ENCODE measurements at regions not wholly inside any gene's neighbourhood (a gene's known extent, or its start where the extent isn't known, plus 50 kb on each side); places are given as distances from the start of the nearest gene placed in this dataset.
A peak's percentile ranks its signal among the peaks of the same experiment; 100 is the strongest.

DNA sequence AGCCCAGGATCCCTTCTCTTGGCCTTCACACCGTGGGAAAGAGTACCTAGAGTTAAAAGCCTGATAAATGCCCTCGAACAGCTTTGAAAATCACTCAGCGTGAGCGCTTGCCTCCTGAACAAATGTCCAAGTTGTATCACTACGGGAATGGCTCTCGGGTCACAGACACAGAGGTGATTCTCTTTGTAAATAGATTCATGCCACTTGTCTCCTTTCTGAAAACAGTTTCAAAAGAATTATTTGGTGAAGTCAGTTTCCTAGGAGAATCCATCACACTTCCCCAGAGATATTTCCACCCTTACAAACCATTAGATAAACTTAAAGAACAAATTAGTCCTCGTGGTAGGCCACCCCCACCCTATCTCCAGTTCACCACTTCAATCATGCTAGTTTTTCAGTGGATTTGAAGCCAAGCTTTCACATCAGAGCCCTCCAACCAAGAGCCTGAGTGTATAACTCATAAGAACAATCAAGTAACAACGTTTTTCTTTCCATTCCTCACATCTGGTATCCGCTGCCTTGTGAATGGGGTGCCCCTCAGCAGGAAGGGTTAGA lies 132.9 kb downstream of the SLC30A10 start (continued):
- TF ChIP-seq SMC3 (IDR thresholded peaks at IDR 0.05; ENCODE audit: borderline replicate concordance, low read length) (no peak), KDM1A (IDR thresholded peaks at IDR 0.05; ENCODE audit: borderline replicate concordance) (no peak), ZBTB4 (CRISPR knock-in tag; IDR thresholded peaks at IDR 0.05) (no peak), CHD1 (IDR thresholded peaks at IDR 0.05; ENCODE audit: low read depth, low read length) (no peak)

DNA sequence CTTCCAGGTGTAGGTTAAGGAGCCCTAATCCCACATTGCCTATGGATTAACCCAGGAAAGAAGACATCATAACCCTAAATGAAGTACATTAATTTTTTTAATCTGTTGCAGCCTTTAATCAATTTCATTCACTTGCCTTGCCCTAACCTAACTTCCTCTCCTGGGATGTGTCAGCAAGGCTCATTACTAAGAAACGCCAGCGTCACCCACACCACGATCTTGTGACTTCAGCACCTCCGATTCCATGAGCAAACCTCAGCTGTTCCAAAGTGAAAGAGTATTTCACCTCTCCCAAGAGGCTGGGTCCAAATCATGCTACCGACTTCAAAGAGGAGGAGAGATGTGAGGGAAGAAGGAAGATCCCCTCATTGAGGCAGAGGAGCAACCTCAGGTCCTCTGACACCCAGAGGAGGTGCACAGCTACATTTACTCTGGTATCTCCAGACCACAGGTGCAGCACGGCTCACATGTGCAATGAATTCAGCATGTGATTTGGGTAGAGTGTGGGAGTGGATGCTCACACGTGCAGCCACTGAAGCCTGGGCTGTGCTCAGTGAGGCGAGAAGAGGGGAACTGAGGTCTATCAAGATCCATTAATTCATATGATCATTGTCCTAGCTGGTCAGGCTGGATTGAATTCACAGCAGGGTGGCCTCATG lies 134.1 kb downstream of the SLC30A10 start:
- Histone ChIP-seq H3K27me3 (replicated peaks in 1 of 2; ENCODE audit: control insufficient read depth in 2 of 2, insufficient read depth in 2 of 2, low read length in 1 of 2) (no peaks in the 10 kb centered on the region), H3K4me2 (ENCODE audit: control insufficient read depth, insufficient read depth) (0 out of 2 replicates have a peak overlapping the region, but pooled peaks have one; percentile 14), H3K36me3 (ENCODE audit: control insufficient read depth in 2 of 2, insufficient read depth in 2 of 2, low read length in 1 of 2) (no peaks in the 10 kb centered on the region), H2AFZ (ENCODE audit: control insufficient read depth, low read depth, low read length) (0 out of 2 replicates have a peak overlapping the region, but pooled peaks have one; percentile 17), H3K27ac (ENCODE audit: control insufficient read depth, insufficient read depth) (no peak overlapping the region), H3K79me2 (ENCODE audit: control insufficient read depth, insufficient read depth, low read length) (no peaks in the 10 kb centered on the region), H3K9me3 (replicated peaks; ENCODE audit: control insufficient read depth, insufficient read depth, low read length) (no peaks in the 10 kb centered on the region), H3K4me3 (no peak overlapping the region), H4K20me1 (ENCODE audit: control insufficient read depth, insufficient read depth) (no peaks in the 10 kb centered on the region), H3K9ac (ENCODE audit: control insufficient read depth, insufficient read depth, low read length) (no peak overlapping the region), H3K4me1 (ENCODE audit: control insufficient read depth, insufficient read depth, low read length) (peaks cover 3% of the 10 kb centered on the region; the same call in 1 of the 2 replicates)
- BruUV-seq (replicated peaks) = no TSS peak
- ChIA-PET RAD21 (ENCODE audit: unreplicated experiment) (no interaction called here), POLR2A (no interaction called here), SMC1A (ENCODE audit: uncharacterized antibody, unreplicated experiment) (no interaction called here), CTCF (no interaction called here)
- TF ChIP-seq SPI1 (IDR thresholded peaks at IDR 0.05; ENCODE audit: borderline replicate concordance, insufficient read depth, low read depth, low read length) = peak; percentile 44; the same call in 1 of the 2 replicates
- peak; percentile 58 to 66; a peak in 3 of 4 replicates for TF ChIP-seq BHLHE40 (IDR thresholded peaks at IDR 0.05; ENCODE audit: borderline replicate concordance in 1 of 2, low read depth in 2 of 2, low read length in 1 of 2)
- TF ChIP-seq YY1 (IDR thresholded peaks at IDR 0.05; ENCODE audit: low read depth, low read length) = no peak
- intact Hi-C loops (cut with micrococcal nuclease; ENCODE audit: unreplicated experiment) = no loop called here
- in situ Hi-C loops (cut with MboI) = no loop called here
- no peak for FAIRE-seq
- ATAC-seq = peak; percentile 52
- peak; percentile 7 for DNase-seq (ENCODE audit: low read depth, low spot score)
- WGBS (ENCODE audit: insufficient coverage, insufficient replicate concordance, low lambda C conversion rate, missing lambda C conversion rate) = 17% methylated on average over 8 of the region's 8 CpGs

Data from GM12878 (cell line).